Thymus (tissue), 11 donors: ENCODE measurements at regions not wholly inside any gene's neighbourhood (a gene's known extent, or its start where the extent isn't known, plus 50 kb on each side); places are given as distances from the start of the nearest gene placed in this dataset.

ENCODE experiments used
- DNase-seq, 9 donors: peaks; one replicate each; pipeline ENCODE4 v3.0.0-alpha.2; 2013; ENCODE audit warnings: low spot score in 9 of 9, low read depth in 6 of 9, missing footprints in 1 of 9
- H3K27ac ChIP-seq, 2 donors: one replicate each; pipeline ENCODE4 v1.5.1; 2013; ENCODE audit warnings: control low read depth in 1 of 2, low read depth in 1 of 2, low read length in 1 of 2, mild to moderate bottlenecking in 1 of 2, moderate library complexity in 1 of 2
- H3K27me3 ChIP-seq, 2 donors: one replicate each; pipeline ENCODE4 v1.5.1; 2013; ENCODE audit warnings: low read length in 1 of 2; ENCODE audit not compliant: control insufficient read depth in 2 of 2, insufficient read depth in 1 of 2
- H3K36me3 ChIP-seq, 2 donors: one replicate each; pipeline ENCODE4 v1.5.1; 2013; ENCODE audit warnings: low read length in 1 of 2, mild to moderate bottlenecking in 1 of 2, moderate library complexity in 1 of 2; ENCODE audit not compliant: control insufficient read depth in 2 of 2, insufficient read depth in 2 of 2
- H3K4me1 ChIP-seq, 2 donors: one replicate each; pipeline ENCODE4 v1.5.1; 2013; ENCODE audit warnings: low read length in 2 of 2; ENCODE audit not compliant: control insufficient read depth in 2 of 2, insufficient read depth in 2 of 2
- H3K4me3 ChIP-seq, 2 donors: one replicate each; pipeline ENCODE4 v1.5.1; 2013; ENCODE audit warnings: low read length in 2 of 2, control low read depth in 1 of 2, mild to moderate bottlenecking in 1 of 2
- H3K9me3 ChIP-seq, 2 donors: one replicate each; pipeline ENCODE4 v1.5.1; 2013; ENCODE audit warnings: low read length in 1 of 2, mild to moderate bottlenecking in 1 of 2; ENCODE audit not compliant: control insufficient read depth in 2 of 2, insufficient read depth in 1 of 2
- WGBS: extraction: QIAGEN DNeasy Blood & Tissue Kit; methylation state at CpG from one replicate; pipeline ENCODE4 v1.1.7; 2013; 5-methylcytosine and 5-hydroxymethylcytosine counted together
- donor health status: healthy.

DNA sequence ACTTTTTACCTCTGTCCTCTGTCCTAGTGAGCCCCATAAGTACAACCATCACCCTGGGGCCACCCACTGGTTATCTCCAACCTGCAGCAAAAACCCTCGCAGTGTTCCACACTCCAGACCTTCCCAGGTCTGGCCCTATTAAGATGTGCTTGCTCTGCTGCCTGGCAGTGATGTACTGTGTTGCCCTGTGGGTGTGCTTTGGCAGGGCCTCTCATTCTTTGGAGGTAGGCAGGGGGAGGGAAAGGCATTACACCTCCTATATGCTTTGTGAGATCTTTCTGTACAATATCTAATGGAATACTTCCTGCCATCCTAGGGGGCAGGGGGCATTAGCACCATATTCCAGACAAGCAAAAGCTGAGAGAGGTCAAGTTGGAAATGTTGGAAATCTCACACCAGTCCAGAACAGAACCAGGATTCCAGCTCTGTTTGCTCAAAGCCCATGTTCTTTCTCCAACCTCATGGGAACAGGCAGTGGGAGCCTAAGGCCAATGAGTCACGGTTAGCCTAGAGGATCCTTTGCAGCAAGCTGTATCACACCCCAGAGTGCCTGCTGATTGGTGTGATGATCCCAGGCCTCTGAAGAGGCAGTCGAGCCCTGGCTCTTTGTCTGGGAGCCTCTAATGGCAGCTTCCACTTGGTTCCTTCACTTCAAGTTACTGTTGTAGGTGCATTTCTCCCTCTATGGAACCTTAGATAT is 59.7 kb upstream of the UBL3 start:
- H3K36me3 ChIP-seq = no peaks in the 10 kb centered on the region
- H3K27ac ChIP-seq = no peak overlapping the region
- peaks cover 0 to 2% of the 10 kb centered on the region in 2 donors for H3K27me3 ChIP-seq
- peaks cover 0 to 3% of the 10 kb centered on the region in 2 donors for H3K4me1 ChIP-seq
- no peak for DNase-seq
- no peaks in the 10 kb centered on the region for H3K9me3 ChIP-seq
- H3K4me3 ChIP-seq = no peak overlapping the region
- WGBS = 96% methylated on average over 3 of the region's 3 CpGs

DNA sequence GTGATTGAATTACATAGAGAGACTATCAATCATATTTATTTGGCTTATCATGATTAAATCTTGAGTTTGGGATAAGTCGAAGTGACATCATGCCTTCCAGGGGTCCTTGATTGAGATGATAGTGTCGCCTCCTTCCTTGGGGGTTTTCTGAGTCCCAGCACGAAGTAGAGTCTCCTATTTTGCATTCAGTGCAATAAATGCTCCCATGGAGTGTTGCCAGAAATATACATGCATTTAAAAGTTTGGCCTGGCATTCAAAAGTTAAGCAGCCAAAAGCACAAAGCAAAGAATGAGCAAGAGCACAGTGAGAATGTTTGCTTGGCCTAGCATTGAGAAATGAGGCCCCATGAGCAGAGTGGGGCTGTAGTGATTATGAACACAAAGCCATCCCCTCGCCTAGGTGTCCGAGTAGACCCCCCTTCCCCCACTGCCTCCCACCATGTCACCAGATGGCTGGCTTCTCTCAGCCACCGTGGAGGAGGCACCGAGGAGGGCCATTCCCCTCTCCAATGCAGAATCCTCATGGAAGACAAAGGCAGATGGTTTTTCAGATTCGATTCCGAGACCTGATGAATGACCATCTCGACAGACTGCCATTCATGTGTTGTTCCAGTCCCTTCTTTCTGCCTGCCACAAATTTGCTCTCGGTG is 58.8 kb upstream of the UBL3 start:
- Histone ChIP-seq H3K36me3 (no peaks in the 10 kb centered on the region), H3K27ac (no peak overlapping the region), H3K4me1 (no peaks in the 10 kb centered on the region), H3K9me3 (no peaks in the 10 kb centered on the region), H3K27me3 (peaks cover 0 to 2% of the 10 kb centered on the region in 2 donors), H3K4me3 (no peak overlapping the region)
- WGBS = 97% methylated on average over 11 of the region's 11 CpGs
- no peak for DNase-seq

DNA sequence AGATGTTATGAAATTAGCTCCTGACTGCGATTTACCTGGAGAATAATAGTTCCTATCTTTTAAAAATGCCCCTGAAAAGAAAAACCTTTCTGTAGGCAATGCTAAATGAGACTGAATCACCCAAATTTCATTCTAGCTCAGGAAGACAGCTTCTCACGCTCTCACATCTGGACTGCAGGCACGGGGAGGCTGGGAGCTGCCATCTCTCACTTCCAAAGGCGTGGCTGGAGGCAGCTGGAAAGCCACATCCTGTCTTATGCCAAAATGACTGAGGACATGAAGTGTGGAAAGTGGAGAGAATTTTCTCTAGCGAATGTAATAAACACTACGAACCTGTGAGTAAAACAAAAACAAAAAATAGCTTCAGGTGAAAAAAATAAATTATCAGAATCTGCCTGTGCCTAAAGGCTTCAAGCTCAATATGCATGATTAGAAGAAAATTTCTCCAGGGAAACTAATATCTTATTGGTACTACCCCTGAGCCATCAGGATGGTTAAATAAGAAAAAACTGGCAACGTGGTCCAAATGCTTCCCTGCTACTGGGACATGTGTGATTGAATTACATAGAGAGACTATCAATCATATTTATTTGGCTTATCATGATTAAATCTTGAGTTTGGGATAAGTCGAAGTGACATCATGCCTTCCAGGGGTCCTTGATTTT is 58.1 kb upstream of the UBL3 start:
- 77% methylated on average over 8 of the region's 8 CpGs for WGBS

GRCh38 chr13:29907670-29908069 is 57.3 kb upstream of the UBL3 start:
- no peak for DNase-seq
- Histone ChIP-seq H3K36me3 (no peaks in the 10 kb centered on the region), H3K27me3 (peaks cover 0 to 2% of the 10 kb centered on the region in 2 donors), H3K4me1 (peaks cover under 1% of the 10 kb centered on the region in 2 donors), H3K4me3 (no peak overlapping the region), H3K9me3 (no peaks in the 10 kb centered on the region), H3K27ac (no peak overlapping the region)
- 98% methylated on average over 8 of the region's 8 CpGs for WGBS

More for the DNA sequence above, 58.1 kb upstream of the UBL3 start:
- Histone ChIP-seq H3K9me3 (no peaks in the 10 kb centered on the region), H3K36me3 (no peaks in the 10 kb centered on the region), H3K27me3 (peaks cover 0 to 2% of the 10 kb centered on the region in 2 donors), H3K4me3 (no peak overlapping the region), H3K27ac (no peak overlapping the region), H3K4me1 (no peaks in the 10 kb centered on the region)
- DNase-seq = no peak

DNA sequence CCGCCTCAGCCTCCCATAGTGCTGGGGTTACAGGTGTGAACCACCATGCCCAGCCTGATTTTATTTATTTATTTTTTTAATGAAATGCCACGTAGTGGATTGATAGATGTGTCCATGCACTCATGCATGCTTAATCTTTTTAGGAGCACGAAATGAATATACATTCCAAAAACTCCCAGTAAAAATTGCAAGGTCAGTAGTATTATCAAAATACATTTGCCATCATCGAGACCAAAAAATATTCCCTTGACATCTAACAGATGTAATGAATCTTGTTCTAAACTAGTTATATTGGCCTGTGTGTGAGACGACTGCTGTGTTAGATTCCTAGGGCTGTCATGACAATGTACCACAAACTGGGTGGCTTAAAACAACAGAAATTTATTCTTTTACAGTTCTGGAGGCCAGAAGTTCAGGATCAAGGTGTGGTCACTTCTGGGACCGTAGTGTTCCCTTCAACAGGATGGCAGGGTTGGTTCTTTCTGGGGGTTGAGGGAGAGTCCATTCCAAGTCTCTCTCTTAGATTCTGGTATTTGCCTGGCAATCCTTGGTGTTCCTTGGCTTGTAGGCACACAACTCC is 56.1 kb upstream of the UBL3 start:
- H3K4me1 ChIP-seq = peaks cover 5 to 6% of the 10 kb centered on the region in 2 donors
- WGBS = 95% methylated on average over 6 of the region's 6 CpGs
- H3K27me3 ChIP-seq = no peaks in the 10 kb centered on the region
- H3K27ac ChIP-seq = no peak overlapping the region
- no peak overlapping the region for H3K4me3 ChIP-seq
- DNase-seq = no peak
- H3K9me3 ChIP-seq = no peaks in the 10 kb centered on the region
- H3K36me3 ChIP-seq = no peaks in the 10 kb centered on the region

- no peak overlapping the region for H3K27ac ChIP-seq
- H3K4me1 ChIP-seq = peaks cover 5 to 6% of the 10 kb centered on the region in 2 donors
- no peaks in the 10 kb centered on the region for H3K36me3 ChIP-seq
- H3K9me3 ChIP-seq = no peaks in the 10 kb centered on the region
- DNase-seq = no peak
- H3K27me3 ChIP-seq = no peaks in the 10 kb centered on the region
- no peak overlapping the region for H3K4me3 ChIP-seq
- 93% methylated on average over 3 of the region's 3 CpGs for WGBS
Observed at GRCh38 chr13:29905845-29906244, 55.4 kb upstream of the UBL3 start.

- Histone ChIP-seq H3K9me3 (no peaks in the 10 kb centered on the region), H3K4me3 (no peak overlapping the region), H3K27ac (no peak overlapping the region), H3K27me3 (no peaks in the 10 kb centered on the region), H3K4me1 (peaks cover 5 to 6% of the 10 kb centered on the region in 2 donors), H3K36me3 (no peaks in the 10 kb centered on the region)
- 97% methylated on average over 4 of the region's 4 CpGs for WGBS
- DNase-seq = no peak
Observed at GRCh38 chr13:29903996-29904395, 53.6 kb upstream of the UBL3 start.

DNA sequence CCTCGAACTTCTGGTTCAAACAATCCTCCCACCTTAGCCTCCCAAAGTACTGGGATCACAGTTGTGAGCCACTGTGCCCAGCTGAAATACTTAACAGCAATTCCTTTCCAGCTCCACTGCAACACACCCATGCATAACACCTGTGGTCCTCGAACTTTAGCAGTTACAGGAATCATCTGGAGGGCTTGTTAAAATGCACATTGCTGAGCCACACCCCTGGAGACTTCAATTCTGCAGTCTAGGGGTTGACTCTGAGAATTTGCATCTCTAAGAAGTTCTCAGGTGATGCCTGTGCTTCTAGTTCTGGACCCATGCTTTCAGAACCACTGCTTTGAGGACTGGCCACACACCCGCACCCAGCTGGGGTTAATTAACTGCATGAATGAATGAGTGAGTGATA is 53.1 kb upstream of the UBL3 start:
- H3K27ac ChIP-seq = no peak overlapping the region
- no peaks in the 10 kb centered on the region for H3K36me3 ChIP-seq
- 91% methylated on average over 3 of the region's 3 CpGs for WGBS

More for the DNA sequence above, 53.1 kb upstream of the UBL3 start:
- H3K4me3 ChIP-seq = no peak overlapping the region
- H3K9me3 ChIP-seq = no peaks in the 10 kb centered on the region
- H3K4me1 ChIP-seq = peaks cover 5 to 6% of the 10 kb centered on the region in 2 donors
- no peak for DNase-seq
- H3K27me3 ChIP-seq = no peaks in the 10 kb centered on the region
